Activated B cell treated with CpG ODN at 0.5 μM for 24 hours (primary cell): ENCODE measurements at regions not wholly inside any gene's neighbourhood (a gene's known extent, or its start where the extent isn't known, plus 50 kb on each side); places are given as distances from the start of the nearest gene placed in this dataset.

ENCODE experiments used
- ATAC-seq: fragments of 200-7000 bp; cut with Tn5 transposase; one replicate; pipeline ENCODE4 v1.10.0; 2021; ENCODE audit warnings: low read depth, mild to moderate bottlenecking, moderate library complexity
- CTCF ChIA-PET: fragments of 350-600 bp; sonication (Branson Sonifier 250); formaldehyde crosslinking; loops from one replicate; lab custom pipeline; 2021; ENCODE audit warnings: antibody characterized with exemption; lab: Charles Lee
- POLR2A ChIA-PET: fragments of 350-600 bp; sonication (Branson Sonifier 250); formaldehyde crosslinking; loops from one replicate; lab custom pipeline; 2021; ENCODE audit warnings: antibody characterized with exemption; lab: Charles Lee
- DNase-seq: peaks from one replicate; pipeline ENCODE4 v3.0.0; 2022
- H3K27ac Mint-ChIP-seq: one replicate; pipeline ENCODE4 v1.8.0; 2020; ENCODE audit warnings: mixed read lengths
- H3K27me3 Mint-ChIP-seq: one replicate; pipeline ENCODE4 v1.8.0; 2021; ENCODE audit warnings: mixed read lengths
- H3K36me3 Mint-ChIP-seq: one replicate; pipeline ENCODE4 v1.8.0; 2021; ENCODE audit warnings: low read depth, mixed read lengths
- H3K4me1 Mint-ChIP-seq: one replicate; pipeline ENCODE4 v1.8.0; 2021; ENCODE audit warnings: mixed read lengths
- H3K4me3 Mint-ChIP-seq: one replicate; pipeline ENCODE4 v1.8.0; 2020; ENCODE audit warnings: mild to moderate bottlenecking, mixed read lengths
- H3K9me3 Mint-ChIP-seq: one replicate; pipeline ENCODE4 v1.8.0; 2020; ENCODE audit warnings: mixed read lengths
- intact Hi-C: fragments of 100-400 bp; cut with micrococcal nuclease; formaldehyde crosslinking; loops from one replicate; pipeline ENCODE4 v1.15.1; 2024
- TF ChIP-seq, protein P1 (sequence below): fragments of 200-600 bp; IDR thresholded peaks from one replicate; pipeline ENCODE4 v1.8.0; 2022; ENCODE audit warnings: antibody characterized with exemption, mild to moderate bottlenecking

DNA sequence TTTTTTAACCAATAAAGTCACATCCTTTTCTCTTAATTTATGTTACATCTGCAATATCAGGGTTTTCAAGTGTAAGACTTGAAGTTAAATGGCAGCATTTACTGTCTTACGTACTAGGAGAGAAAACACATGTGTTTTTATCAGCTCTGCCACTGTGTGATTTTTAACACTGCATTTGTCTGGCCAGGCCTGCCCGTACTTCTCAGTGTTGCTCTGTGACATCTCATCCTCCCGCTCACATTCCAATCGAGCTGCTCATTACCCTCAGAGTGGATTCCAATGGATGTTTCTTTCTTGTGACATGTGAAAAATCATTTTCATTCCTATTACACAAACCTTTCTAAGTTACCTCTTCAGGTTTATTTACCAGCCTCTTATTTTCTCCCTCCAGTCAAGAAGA is 420.3 kb downstream of the FAT4 start:
- no peaks in the 10 kb centered on the region for H3K27me3 Mint-ChIP-seq
- ChIA-PET CTCF (no interaction called here), POLR2A (no interaction called here)
- no peak overlapping the region for H3K27ac Mint-ChIP-seq
- intact Hi-C loops: no loop called here
- DNase-seq: no peak
- TF ChIP-seq, protein P1, sequence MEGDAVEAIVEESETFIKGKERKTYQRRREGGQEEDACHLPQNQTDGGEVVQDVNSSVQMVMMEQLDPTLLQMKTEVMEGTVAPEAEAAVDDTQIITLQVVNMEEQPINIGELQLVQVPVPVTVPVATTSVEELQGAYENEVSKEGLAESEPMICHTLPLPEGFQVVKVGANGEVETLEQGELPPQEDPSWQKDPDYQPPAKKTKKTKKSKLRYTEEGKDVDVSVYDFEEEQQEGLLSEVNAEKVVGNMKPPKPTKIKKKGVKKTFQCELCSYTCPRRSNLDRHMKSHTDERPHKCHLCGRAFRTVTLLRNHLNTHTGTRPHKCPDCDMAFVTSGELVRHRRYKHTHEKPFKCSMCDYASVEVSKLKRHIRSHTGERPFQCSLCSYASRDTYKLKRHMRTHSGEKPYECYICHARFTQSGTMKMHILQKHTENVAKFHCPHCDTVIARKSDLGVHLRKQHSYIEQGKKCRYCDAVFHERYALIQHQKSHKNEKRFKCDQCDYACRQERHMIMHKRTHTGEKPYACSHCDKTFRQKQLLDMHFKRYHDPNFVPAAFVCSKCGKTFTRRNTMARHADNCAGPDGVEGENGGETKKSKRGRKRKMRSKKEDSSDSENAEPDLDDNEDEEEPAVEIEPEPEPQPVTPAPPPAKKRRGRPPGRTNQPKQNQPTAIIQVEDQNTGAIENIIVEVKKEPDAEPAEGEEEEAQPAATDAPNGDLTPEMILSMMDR: no peak
- H3K36me3 Mint-ChIP-seq: no peaks in the 10 kb centered on the region
- H3K4me1 Mint-ChIP-seq: no peaks in the 10 kb centered on the region
- no peak overlapping the region for H3K4me3 Mint-ChIP-seq
- no peak for ATAC-seq
- peaks cover under 1% of the 10 kb centered on the region for H3K9me3 Mint-ChIP-seq

DNA sequence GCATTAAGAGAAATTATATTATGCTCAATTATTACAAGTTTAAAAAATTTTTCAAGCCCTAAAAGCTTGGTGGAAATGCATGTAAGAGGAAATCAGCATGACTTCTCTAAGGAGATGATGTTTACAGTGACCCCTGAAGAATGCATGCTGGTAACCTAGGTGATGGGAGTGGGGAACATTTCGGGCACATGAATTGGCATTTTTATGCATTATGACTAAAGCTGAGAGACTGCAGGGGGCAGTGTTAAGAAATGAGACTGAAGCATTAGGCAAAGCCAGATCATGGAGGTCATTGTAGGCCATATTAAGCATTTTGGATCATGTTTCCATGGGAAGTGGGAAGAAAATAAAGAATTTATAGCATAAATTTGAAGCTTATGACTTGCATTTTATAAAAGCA is 421.3 kb downstream of the FAT4 start:
- CTCF ChIA-PET: no interaction called here
- ATAC-seq (no peak), DNase-seq (no peak)
- no peaks in the 10 kb centered on the region for H3K9me3 Mint-ChIP-seq
- H3K4me1 Mint-ChIP-seq: no peaks in the 10 kb centered on the region
- no peaks in the 10 kb centered on the region for H3K27me3 Mint-ChIP-seq
- POLR2A ChIA-PET: no interaction called here
- no peaks in the 10 kb centered on the region for H3K36me3 Mint-ChIP-seq
- intact Hi-C loops: no loop called here
- H3K4me3 Mint-ChIP-seq: no peak overlapping the region
- no peak overlapping the region for H3K27ac Mint-ChIP-seq
- TF ChIP-seq, protein P1: no peak

DNA sequence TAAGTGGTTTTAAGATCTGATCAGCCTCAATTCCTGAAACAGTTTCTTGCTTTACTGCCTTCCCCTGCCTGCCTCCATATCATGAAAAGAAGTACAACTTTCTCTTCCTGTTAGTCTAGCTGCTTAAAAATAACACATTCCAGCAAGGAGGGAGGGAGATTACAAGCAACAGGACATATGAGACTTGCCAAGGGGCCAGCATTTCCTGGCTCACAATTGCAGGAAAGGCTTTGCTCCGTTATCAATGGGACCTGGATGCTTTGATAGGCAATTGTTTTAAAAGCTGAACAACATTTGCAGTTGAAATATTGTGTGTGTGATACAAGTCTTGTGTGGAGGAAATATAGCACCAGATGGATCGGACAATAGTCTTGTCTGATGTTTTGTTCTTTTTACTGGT is 425.0 kb downstream of the FAT4 start:
- H3K4me1 Mint-ChIP-seq: no peaks in the 10 kb centered on the region
- H3K27ac Mint-ChIP-seq: no peak overlapping the region
- H3K4me3 Mint-ChIP-seq: no peak overlapping the region
- H3K9me3 Mint-ChIP-seq: peaks cover 2% of the 10 kb centered on the region
- DNase-seq: no peak
- CTCF ChIA-PET: no interaction called here
- POLR2A ChIA-PET: no interaction called here
- H3K27me3 Mint-ChIP-seq: no peaks in the 10 kb centered on the region
- TF ChIP-seq, protein P1: no peak
- ATAC-seq: no peak
- intact Hi-C loops: no loop called here
- no peaks in the 10 kb centered on the region for H3K36me3 Mint-ChIP-seq

DNA sequence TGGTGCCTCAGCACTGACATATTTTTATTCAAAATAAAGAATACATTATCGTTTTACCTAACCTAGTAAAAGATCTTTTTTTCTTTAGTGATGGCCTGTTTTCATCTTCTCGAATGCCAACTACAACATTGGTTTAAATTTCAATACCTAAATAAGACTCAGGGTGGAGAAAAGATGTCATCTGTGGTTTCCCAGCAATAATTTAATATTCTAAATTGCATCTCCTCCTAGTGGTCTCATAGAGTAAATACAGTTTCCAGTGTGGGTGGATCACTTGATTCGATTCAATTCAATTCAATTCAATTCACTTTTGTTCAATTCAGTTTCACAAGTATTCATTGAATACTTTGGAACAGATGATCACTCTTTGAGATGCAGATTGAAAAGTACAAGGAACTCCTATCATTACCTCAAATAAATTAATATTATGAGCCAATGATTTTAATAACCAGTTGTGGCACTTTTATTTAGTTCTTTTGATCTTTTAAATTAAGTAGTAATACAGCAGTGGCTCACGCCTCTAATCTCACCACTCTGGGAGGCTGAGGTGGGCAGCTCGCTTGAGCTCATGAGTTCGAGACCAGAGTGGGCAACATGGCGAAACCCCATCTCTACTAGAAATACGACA is 427.2 kb downstream of the FAT4 start:
- ChIA-PET POLR2A (no interaction called here), CTCF (no interaction called here)
- H3K27ac Mint-ChIP-seq: no peak overlapping the region
- H3K4me3 Mint-ChIP-seq: no peak overlapping the region
- H3K27me3 Mint-ChIP-seq: no peaks in the 10 kb centered on the region
- intact Hi-C loops: no loop called here
- ATAC-seq: no peak
- DNase-seq: no peak
- no peaks in the 10 kb centered on the region for H3K4me1 Mint-ChIP-seq
- TF ChIP-seq, protein P1: no peak
- H3K9me3 Mint-ChIP-seq: peaks cover 2% of the 10 kb centered on the region
- H3K36me3 Mint-ChIP-seq: no peaks in the 10 kb centered on the region

DNA sequence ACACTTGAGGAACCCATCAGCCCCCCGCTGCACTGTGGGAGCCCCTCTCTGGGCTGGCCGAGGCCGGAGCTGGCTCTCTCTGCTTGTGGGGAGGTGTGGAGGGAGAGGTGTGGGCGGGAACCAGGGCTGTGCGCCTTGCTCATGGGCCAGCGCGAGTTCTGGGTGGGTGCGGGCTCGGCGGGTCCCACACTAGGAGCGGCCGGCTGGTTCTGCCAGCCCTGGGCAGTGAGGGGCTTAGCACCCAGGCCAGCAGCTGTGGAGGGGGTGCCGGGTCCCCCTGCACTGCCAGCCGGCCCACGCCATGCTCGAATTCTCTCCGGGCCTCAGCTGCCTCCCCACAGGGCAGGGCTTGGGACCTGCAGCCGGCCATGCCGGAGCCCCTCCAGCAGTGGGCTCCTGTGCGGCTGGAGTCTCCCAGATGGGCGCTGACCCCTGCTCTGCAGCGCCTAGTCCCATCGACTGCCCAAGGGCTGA is 430.2 kb downstream of the FAT4 start:
- CTCF ChIA-PET: no interaction called here
- no peaks in the 10 kb centered on the region for H3K27me3 Mint-ChIP-seq
- no peaks in the 10 kb centered on the region for H3K4me1 Mint-ChIP-seq
- H3K27ac Mint-ChIP-seq: no peak overlapping the region
- DNase-seq (no peak), ATAC-seq (no peak)
- POLR2A ChIA-PET: no interaction called here
- no peaks in the 10 kb centered on the region for H3K36me3 Mint-ChIP-seq
- no peak overlapping the region for H3K4me3 Mint-ChIP-seq
- TF ChIP-seq, protein P1: no peak
- intact Hi-C loops: no loop called here
- peaks cover 11% of the 10 kb centered on the region for H3K9me3 Mint-ChIP-seq
